GM12878 (cell line): ENCODE measurements at regions not wholly inside any gene's neighbourhood (a gene's known extent, or its start where the extent isn't known, plus 50 kb on each side); places are given as distances from the start of the nearest gene placed in this dataset.

Experiments used
- ATAC-seq: fragments of 200-7000 bp; cut with Tn5 transposase; 3 replicates; pipeline ENCODE4 v1.9.1; 2020; ENCODE audit warnings: mild to moderate bottlenecking, moderate library complexity
- BruUV-seq: library from RNA; stranded (reverse); fragments of 400-500 nt; replicated peaks from 2 replicates; lab custom pipeline; 2021; lab: Mats Ljungman, UMichigan
- CTCF ChIA-PET: fragments of 300-600 bp; sonication (Branson Sonifier 250); formaldehyde crosslinking; extraction: SDS; loops from one replicate; lab custom pipeline; 2021; ENCODE audit warnings: inconsistent platforms; lab: Yijun Ruan, JAX
- POLR2A ChIA-PET: fragments of 350-600 bp; formaldehyde crosslinking; extraction: SDS; loops from one replicate; lab custom pipeline; 2021; ENCODE audit warnings: inconsistent platforms; lab: Charles Lee
- RAD21 ChIA-PET: fragments of 300-600 bp; sonication (Branson Sonifier 250); formaldehyde crosslinking; loops from one replicate; lab custom pipeline; 2023; ENCODE audit warnings: antibody characterized with exemption; ENCODE audit not compliant: unreplicated experiment; lab: Charles Lee
- SMC1A ChIA-PET: fragments of 300-600 bp; sonication (Branson Sonifier 250); formaldehyde crosslinking; loops from one replicate; lab custom pipeline; 2023; ENCODE audit not compliant: unreplicated experiment, uncharacterized antibody; lab: Charles Lee
- DNase-seq: peaks from one replicate; pipeline ENCODE4 v3.0.0-alpha.2; 2011; ENCODE audit warnings: low read depth, low spot score
- FAIRE-seq: peaks from 3 replicates; lab custom pipeline; 2011; peaks lifted over from hg19 to GRCh38; lab: Jason Lieb, UNC
- H2AFZ ChIP-seq: 2 replicates; pipeline ENCODE4 v1.6.0; 2011; ENCODE audit warnings: low read depth, low read length, control low read depth; ENCODE audit not compliant: control insufficient read depth
- H3K27ac ChIP-seq: 2 replicates; pipeline ENCODE4 v1.5.1; 2011; ENCODE audit warnings: control low read depth; ENCODE audit not compliant: control insufficient read depth, insufficient read depth
- H3K27me3 ChIP-seq, 2 experiments: replicated peaks in 1 of 2; 2 replicates each; pipeline versions ENCODE4 v1.6.0 to v1.6.1; 2011; ENCODE audit warnings: low read length in 1 of 2; ENCODE audit not compliant: control insufficient read depth in 2 of 2, insufficient read depth in 2 of 2
- H3K36me3 ChIP-seq, 2 experiments: 2 replicates each; pipeline ENCODE4 v1.5.1; 2011; ENCODE audit warnings: low read length in 1 of 2; ENCODE audit not compliant: control insufficient read depth in 2 of 2, insufficient read depth in 2 of 2
- H3K4me1 ChIP-seq: 2 replicates; pipeline ENCODE4 v1.6.1; 2011; ENCODE audit warnings: mild to moderate bottlenecking, low read length, moderate library complexity, mixed read lengths; ENCODE audit not compliant: control insufficient read depth, insufficient read depth
- H3K4me2 ChIP-seq: 2 replicates; pipeline ENCODE4 v1.6.0; 2011; ENCODE audit warnings: control low read depth; ENCODE audit not compliant: control insufficient read depth, insufficient read depth
- H3K4me3 ChIP-seq: fragments of 200-600 bp; sonication (generic); 2 replicates; pipeline ENCODE4 v1.5.1; 2016
- H3K79me2 ChIP-seq: 2 replicates; pipeline ENCODE4 v1.6.0; 2011; ENCODE audit warnings: low read length; ENCODE audit not compliant: control insufficient read depth, insufficient read depth
- H3K9ac ChIP-seq: 2 replicates; pipeline ENCODE4 v1.8.0; 2011; ENCODE audit warnings: low read length, control low read depth, mixed read lengths; ENCODE audit not compliant: control insufficient read depth, insufficient read depth
- H3K9me3 ChIP-seq: replicated peaks from 3 replicates; pipeline ENCODE4 v1.5.1; 2011; ENCODE audit warnings: mild to moderate bottlenecking, low read length; ENCODE audit not compliant: control insufficient read depth, insufficient read depth
- H4K20me1 ChIP-seq: 2 replicates; pipeline ENCODE4 v1.6.0; 2011; ENCODE audit not compliant: control insufficient read depth, insufficient read depth
- ATF3 ChIP-seq: IDR thresholded peaks from 2 replicates; pipeline ENCODE4 v1.6.1; 2011; ENCODE audit warnings: low read depth, mild to moderate bottlenecking, low read length, moderate library complexity, borderline replicate concordance; ENCODE audit errors: extremely low read depth
- BCL3 ChIP-seq: IDR thresholded peaks from 2 replicates; pipeline ENCODE4 v1.6.1; 2011; ENCODE audit warnings: borderline replicate concordance, low read depth, mild to moderate bottlenecking, moderate library complexity, low read length; ENCODE audit not compliant: insufficient read depth, poor library complexity, severe bottlenecking
- ETV6 ChIP-seq, 2 experiments: fragments of 450-650 bp in 1 of 2; IDR thresholded peaks in 1 of 2; conservative IDR thresholded peaks in 1 of 2; 2 replicates each; pipeline ENCODE4 v1.6.1; 2014; ENCODE audit warnings: antibody characterized with exemption in 1 of 2, borderline replicate concordance in 1 of 2, low read depth in 1 of 2, mild to moderate bottlenecking in 1 of 2, moderate library complexity in 1 of 2
- HDAC2 ChIP-seq: fragments of 200-600 bp; sonication (generic); IDR thresholded peaks from 2 replicates; pipeline ENCODE4 v1.6.1; 2017
- MEF2A ChIP-seq: IDR thresholded peaks from 2 replicates; pipeline ENCODE4 v1.6.1; 2011; ENCODE audit warnings: low read depth, mild to moderate bottlenecking, low read length, moderate library complexity; ENCODE audit not compliant: insufficient read depth
- PAX5 ChIP-seq: IDR thresholded peaks from 2 replicates; pipeline ENCODE4 v1.6.1; 2011; ENCODE audit warnings: low read depth, low read length, borderline replicate concordance
- PML ChIP-seq: IDR thresholded peaks from 2 replicates; pipeline ENCODE4 v1.6.1; 2012; ENCODE audit warnings: low read length, inconsistent platforms
- RAD51 ChIP-seq: fragments of 450-650 bp; IDR thresholded peaks from 2 replicates; pipeline ENCODE4 v1.6.1; 2016; ENCODE audit warnings: moderate library complexity, mild to moderate bottlenecking, inconsistent platforms
- RFX5 ChIP-seq: IDR thresholded peaks from 2 replicates; pipeline ENCODE4 v1.6.1; 2011; ENCODE audit warnings: low read depth, low read length, improper control_type of control experiment
- SMC3 ChIP-seq: IDR thresholded peaks from 2 replicates; pipeline ENCODE4 v1.6.1; 2011; ENCODE audit warnings: low read length, improper control_type of control experiment, borderline replicate concordance
- SRF ChIP-seq, 2 experiments: IDR thresholded peaks; 2 replicates each; pipeline ENCODE4 v1.6.1; 2011; ENCODE audit warnings: low read depth in 2 of 2, low read length in 2 of 2, mild to moderate bottlenecking in 1 of 2, moderate library complexity in 1 of 2
- STAT1 ChIP-seq: fragments of 450-650 bp; conservative IDR thresholded peaks from 2 replicates; pipeline ENCODE4 v1.6.1; 2014; ENCODE audit warnings: antibody characterized with exemption, mild to moderate bottlenecking
- STAT3 ChIP-seq: IDR thresholded peaks from 2 replicates; pipeline ENCODE4 v1.6.1; 2011; ENCODE audit warnings: low read depth, low read length, improper control_type of control experiment
- TCF12 ChIP-seq: IDR thresholded peaks from 2 replicates; pipeline ENCODE4 v1.6.1; 2011; ENCODE audit warnings: low read depth, mild to moderate bottlenecking, low read length
- TCF7 ChIP-seq: IDR thresholded peaks from 2 replicates; pipeline ENCODE4 v1.6.1; 2014; ENCODE audit warnings: antibody characterized with exemption, borderline replicate concordance
- USF2 ChIP-seq: IDR thresholded peaks from 2 replicates; pipeline ENCODE4 v1.6.1; 2011; ENCODE audit warnings: low read depth, low read length, improper control_type of control experiment, borderline replicate concordance
- YY1 ChIP-seq: IDR thresholded peaks from 2 replicates; pipeline ENCODE4 v1.6.1; 2011; ENCODE audit warnings: low read depth, mild to moderate bottlenecking, low read length
- WGBS: methylation state at CpG from one replicate; pipeline ENCODE4 v1.1.6; 2016; ENCODE audit warnings: low lambda C conversion rate; ENCODE audit not compliant: insufficient replicate concordance, insufficient coverage; ENCODE audit errors: missing lambda C conversion rate; 5-methylcytosine and 5-hydroxymethylcytosine counted together
- in situ Hi-C: fragments of 300-500 bp; cut with MboI; formaldehyde crosslinking; loops from 9 replicates; pipeline ENCODE4 v1.14.3; 2018; ENCODE audit warnings: mixed read lengths
- intact Hi-C: fragments of 100-400 bp; cut with micrococcal nuclease; formaldehyde crosslinking; loops from one replicate; pipeline ENCODE4 v1.14.2; 2022; ENCODE audit not compliant: unreplicated experiment

GRCh38 chr9:22990349-22990748 lies 543.7 kb downstream of the DMRTA1 start:
- in situ Hi-C loops: no loop called here
- POLR2A ChIA-PET: interaction anchor here (0.6 kb wide), 2 partner anchors 66 to 243 kb away, joined by 3 to 6 read pairs; no protein-coding TSS in a partner anchor
- no peak overlapping the region for H2AFZ ChIP-seq
- H3K27me3 ChIP-seq: no peaks in the 10 kb centered on the region
- 8% methylated on average over 4 of the region's 4 CpGs for WGBS
- DNase-seq (no peak), FAIRE-seq (no peak), ATAC-seq (no peak)
- no peak overlapping the region for H3K4me3 ChIP-seq
- no peaks in the 10 kb centered on the region for H3K36me3 ChIP-seq
- RAD21 ChIA-PET: no interaction called here
- BruUV-seq: no TSS peak
- no peaks in the 10 kb centered on the region for H3K4me1 ChIP-seq
- H3K4me2 ChIP-seq: no peak overlapping the region
- TF ChIP-seq USF2 (no peak), RAD51 (0 out of 2 replicates have a peak, but pooled peaks have one; percentile 16), SRF (IDR thresholded peaks at IDR 0.05; ENCODE audit: low read depth in 2 of 2, low read length in 2 of 2) (no peak), ETV6 (conservative IDR thresholded peaks at IDR 0.05 in 1 of 2, IDR thresholded peaks at IDR 0.05 in 1 of 2; ENCODE audit: borderline replicate concordance in 1 of 2, low read depth in 1 of 2) (no peak)
- intact Hi-C loops: no loop called here
- CTCF ChIA-PET: interaction anchor here (1.1 kb wide), 2 partner anchors 18 to 177 kb away, joined by 3 read pairs; no protein-coding TSS in a partner anchor
- SMC1A ChIA-PET: interaction anchor here (0.6 to 3.0 kb wide), 8 partner anchors 11 to 90 kb away, joined by 3 to 9 read pairs (median 4); no protein-coding TSS in a partner anchor
- H4K20me1 ChIP-seq: no peaks in the 10 kb centered on the region
- H3K27ac ChIP-seq: no peak overlapping the region
- no peak overlapping the region for H3K9ac ChIP-seq
- no peaks in the 10 kb centered on the region for H3K79me2 ChIP-seq
- no peaks in the 10 kb centered on the region for H3K9me3 ChIP-seq

GRCh38 chr9:22992780-22993179 lies 546.2 kb downstream of the DMRTA1 start:
- BruUV-seq: no TSS peak
- TF ChIP-seq SMC3: no peak
- TF ChIP-seq ATF3: no peak
- no peak for TF ChIP-seq STAT1
- no peak for TF ChIP-seq PML
- TF ChIP-seq STAT3: no peak
- TF ChIP-seq TCF12: no peak
- TF ChIP-seq TCF7: no peak
- no peak for TF ChIP-seq YY1
- no peak for TF ChIP-seq PAX5
- TF ChIP-seq MEF2A: no peak
- TF ChIP-seq BCL3: no peak
- TF ChIP-seq RFX5: no peak
- no peak for TF ChIP-seq HDAC2

More at GRCh38 chr9:22992780-22993179, 546.2 kb downstream of the DMRTA1 start:
- ChIA-PET CTCF (no interaction called here), SMC1A (interaction anchor here (0.6 to 3.0 kb wide), 6 partner anchors 9 to 175 kb away, joined by 3 to 13 read pairs (median 4); no protein-coding TSS in a partner anchor), RAD21 (no interaction called here), POLR2A (no interaction called here)
- Histone ChIP-seq H3K9ac (no peak overlapping the region), H3K9me3 (no peaks in the 10 kb centered on the region), H3K27me3 (no peaks in the 10 kb centered on the region), H3K4me2 (no peak overlapping the region), H3K79me2 (no peaks in the 10 kb centered on the region), H3K4me1 (no peaks in the 10 kb centered on the region), H2AFZ (no peak overlapping the region), H3K4me3 (no peak overlapping the region), H3K27ac (no peak overlapping the region), H3K36me3 (no peaks in the 10 kb centered on the region), H4K20me1 (no peaks in the 10 kb centered on the region)
- no peak for FAIRE-seq
- 3% methylated on average over 3 of the region's 3 CpGs for WGBS
- in situ Hi-C loops: no loop called here
- no peak for ATAC-seq
- intact Hi-C loops: no loop called here
- no peak for DNase-seq
